OCI-LY3 (cell line): ENCODE measurements at regions not wholly inside any gene's neighbourhood (a gene's known extent, or its start where the extent isn't known, plus 50 kb on each side); places are given as distances from the start of the nearest gene placed in this dataset.

ENCODE experiments used
- CTCF ChIP-seq: fragments of 200-600, 300-600 bp; sonication (generic); IDR thresholded peaks from 2 replicates; pipeline ENCODE4 v1.5.1; 2014; ENCODE audit warnings: antibody characterized with exemption, low read length, low read depth
- EZH2phosphoT487 ChIP-seq: fragments of 200-600 bp; shearing (Covaris generic); IDR thresholded peaks from 2 replicates; pipeline ENCODE4 v1.6.1; 2018; ENCODE audit warnings: antibody characterized with exemption, mixed run types, low read depth

GRCh38 chr5:109981979-109982378 lies 292.3 kb downstream of the MAN2A1 start:
- TF ChIP-seq CTCF = no peak
- TF ChIP-seq EZH2phosphoT487 = no peak
